Breast epithelium (tissue), 4 donors: ENCODE measurements at regions not wholly inside any gene's neighbourhood (a gene's known extent, or its start where the extent isn't known, plus 50 kb on each side); places are given as distances from the start of the nearest gene placed in this dataset.

Experiments
- DNase-seq, 2 donors: peaks; one replicate each; pipeline ENCODE4 v3.0.0-alpha.2; 2019; ENCODE audit warnings: low spot score in 2 of 2
- H3K27ac ChIP-seq, 2 donors: fragments of 200-600 bp; sonication (generic) in 1 of 2; one replicate each; pipeline ENCODE4 v1.5.1; 2016 to 2019; ENCODE audit warnings: mild to moderate bottlenecking in 1 of 2
- H3K27me3 ChIP-seq, 2 donors: fragments of 200-600 bp; sonication (generic) in 1 of 2; one replicate each; pipeline versions ENCODE4 v1.5.1 to v1.6.0; 2017 to 2019; ENCODE audit warnings: control low read depth in 1 of 2, mild to moderate bottlenecking in 1 of 2
- H3K36me3 ChIP-seq: fragments of 200-600 bp; one replicate; pipeline ENCODE4 v1.5.1; 2019
- H3K4me1 ChIP-seq, 2 donors: fragments of 200-600 bp; sonication (generic); one replicate each; pipeline ENCODE4 v1.5.1; 2016 to 2019; ENCODE audit warnings: control low read depth in 1 of 2
- H3K4me3 ChIP-seq, 3 donors: fragments of 200-600 bp; sonication (generic); 1 replicate in 2 of 3; 2 replicates in 1 of 3; pipeline ENCODE4 v1.5.1; 2016 to 2019; ENCODE audit warnings: mild to moderate bottlenecking in 3 of 3, moderate library complexity in 2 of 3
- H3K9me3 ChIP-seq, 2 donors: fragments of 200-600 bp; sonication (generic) in 1 of 2; one replicate each; pipeline ENCODE4 v1.5.1; 2016 to 2019; ENCODE audit warnings: control low read depth in 1 of 2
- POLR2A ChIP-seq: fragments of 450-650 bp; IDR thresholded peaks from one replicate; pipeline ENCODE4 v1.6.1; 2016; ENCODE audit warnings: antibody characterized with exemption, mild to moderate bottlenecking, moderate library complexity
- POLR2AphosphoS5 ChIP-seq, 3 donors: sonication (generic); formaldehyde crosslinking; IDR thresholded peaks; one replicate each; pipeline ENCODE4 v1.6.1; 2017; ENCODE audit warnings: antibody characterized with exemption in 3 of 3
- intact Hi-C: fragments of 100-400 bp; cut with DNase I; formaldehyde crosslinking; loops from one replicate; pipeline ENCODE4 v1.15.1; 2023; ENCODE audit warnings: low total_unique reads
- TF ChIP-seq, protein P1 (sequence below), 3 donors: fragments of 450-650 bp; IDR thresholded peaks; one replicate each; pipeline ENCODE4 v1.5.1; 2016 to 2017; ENCODE audit warnings: antibody characterized with exemption in 3 of 3, mild to moderate bottlenecking in 3 of 3, moderate library complexity in 3 of 3

DNA sequence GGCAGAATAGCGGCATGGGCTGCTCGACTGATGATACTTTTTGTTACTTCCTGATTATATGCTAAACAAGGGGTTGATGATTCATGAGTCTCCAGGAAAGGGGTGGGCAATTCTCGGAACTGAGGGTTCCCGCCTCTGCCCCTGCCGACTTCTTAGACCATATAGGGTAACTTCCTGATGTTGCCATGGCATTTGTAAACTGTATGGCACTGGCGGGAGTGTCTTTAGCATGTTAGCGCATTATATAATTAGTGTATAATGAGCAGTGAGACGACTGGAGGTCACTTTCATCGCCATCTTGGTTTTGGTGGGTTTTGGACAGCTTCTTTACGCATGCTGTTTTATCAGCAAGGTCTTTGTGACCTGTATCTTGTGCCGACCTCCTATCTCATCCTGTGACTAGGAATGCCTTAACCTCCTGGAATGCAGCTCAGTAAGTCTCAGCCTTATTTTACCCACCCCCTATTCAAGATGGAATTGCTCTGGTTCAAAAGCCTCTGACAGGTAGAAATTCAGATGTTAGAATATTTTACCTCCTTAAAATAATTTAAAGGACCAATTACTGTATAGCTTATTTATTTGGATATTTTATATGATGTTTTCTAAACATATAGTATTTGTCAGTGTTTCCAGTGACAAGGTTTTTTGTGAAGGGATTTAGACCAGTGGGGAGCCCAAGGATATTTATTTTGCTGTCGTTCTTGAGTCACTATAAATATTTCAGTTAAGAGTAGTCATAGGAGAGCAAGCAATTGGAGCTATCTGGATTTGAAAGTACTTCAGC, 90.1 kb upstream of the PIK3CG start:
- Histone ChIP-seq H3K9me3 (no peaks in the 10 kb centered on the region), H3K4me3 (no peak overlapping the region), H3K27ac (no peak overlapping the region), H3K4me1 (no peaks in the 10 kb centered on the region), H3K36me3 (no peaks in the 10 kb centered on the region), H3K27me3 (no peaks in the 10 kb centered on the region)
- intact Hi-C loops = no loop called here
- TF ChIP-seq POLR2AphosphoS5 (IDR thresholded peaks at IDR 0.05) (no peak), POLR2A (no peak)
- TF ChIP-seq, protein P1, sequence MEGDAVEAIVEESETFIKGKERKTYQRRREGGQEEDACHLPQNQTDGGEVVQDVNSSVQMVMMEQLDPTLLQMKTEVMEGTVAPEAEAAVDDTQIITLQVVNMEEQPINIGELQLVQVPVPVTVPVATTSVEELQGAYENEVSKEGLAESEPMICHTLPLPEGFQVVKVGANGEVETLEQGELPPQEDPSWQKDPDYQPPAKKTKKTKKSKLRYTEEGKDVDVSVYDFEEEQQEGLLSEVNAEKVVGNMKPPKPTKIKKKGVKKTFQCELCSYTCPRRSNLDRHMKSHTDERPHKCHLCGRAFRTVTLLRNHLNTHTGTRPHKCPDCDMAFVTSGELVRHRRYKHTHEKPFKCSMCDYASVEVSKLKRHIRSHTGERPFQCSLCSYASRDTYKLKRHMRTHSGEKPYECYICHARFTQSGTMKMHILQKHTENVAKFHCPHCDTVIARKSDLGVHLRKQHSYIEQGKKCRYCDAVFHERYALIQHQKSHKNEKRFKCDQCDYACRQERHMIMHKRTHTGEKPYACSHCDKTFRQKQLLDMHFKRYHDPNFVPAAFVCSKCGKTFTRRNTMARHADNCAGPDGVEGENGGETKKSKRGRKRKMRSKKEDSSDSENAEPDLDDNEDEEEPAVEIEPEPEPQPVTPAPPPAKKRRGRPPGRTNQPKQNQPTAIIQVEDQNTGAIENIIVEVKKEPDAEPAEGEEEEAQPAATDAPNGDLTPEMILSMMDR (IDR thresholded peaks at IDR 0.05) = no peak
- DNase-seq = no peak

DNA sequence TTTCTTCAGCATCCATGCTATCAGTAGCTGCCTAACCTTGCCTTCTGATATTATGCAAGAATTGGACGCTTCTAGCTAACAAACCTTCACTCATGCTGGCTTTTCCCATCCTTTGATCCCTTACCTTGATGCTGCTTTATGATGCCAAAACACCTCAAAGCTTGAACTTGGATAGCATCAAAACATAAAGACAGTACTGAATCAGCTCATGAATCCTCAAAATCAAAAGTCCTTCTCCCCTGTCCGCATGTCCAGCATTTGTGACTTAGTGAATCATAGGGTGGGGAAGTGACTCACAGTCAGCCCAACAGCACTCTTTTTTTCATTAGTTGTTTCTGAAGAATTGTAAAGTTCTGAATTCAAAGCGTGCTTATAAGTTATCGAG, 89.5 kb upstream of the PIK3CG start:
- no peak overlapping the region for H3K4me3 ChIP-seq
- intact Hi-C loops = no loop called here
- no peak overlapping the region for H3K27ac ChIP-seq

DNA sequence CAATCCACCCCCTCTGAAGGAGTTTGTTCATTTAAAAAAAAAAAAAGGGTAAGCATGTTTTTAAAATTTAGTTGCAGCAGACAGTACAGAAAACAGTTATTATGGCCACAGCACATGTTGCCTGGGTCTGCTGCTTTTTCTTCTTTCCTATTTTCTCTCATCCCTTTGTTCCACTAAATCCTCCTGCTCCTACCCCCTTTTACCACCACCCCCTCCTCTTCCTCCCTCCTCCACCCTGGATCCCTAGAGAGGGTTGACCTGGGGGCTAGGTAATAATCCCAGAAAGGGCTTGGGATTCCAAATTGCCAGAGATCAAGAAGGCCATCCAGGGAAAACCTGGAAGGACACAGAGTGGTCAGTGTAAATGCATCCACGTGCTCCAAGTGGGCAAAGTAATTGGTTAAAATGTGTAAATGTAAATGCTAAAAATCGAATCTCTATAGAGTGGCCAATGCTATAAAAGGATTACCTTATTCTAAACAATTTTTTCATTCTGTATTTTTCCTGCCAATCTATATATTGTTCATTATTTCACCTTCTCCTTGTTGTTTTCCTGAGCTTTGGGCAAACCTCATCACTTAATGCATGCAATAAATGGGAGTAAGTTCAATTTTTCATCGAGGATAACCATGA, 89.0 kb upstream of the PIK3CG start:
- no peak overlapping the region for H3K27ac ChIP-seq
- no peaks in the 10 kb centered on the region for H3K4me1 ChIP-seq
- intact Hi-C loops = no loop called here

More for the DNA sequence above, 89.5 kb upstream of the PIK3CG start:
- Histone ChIP-seq H3K4me1 (no peaks in the 10 kb centered on the region), H3K27me3 (no peaks in the 10 kb centered on the region), H3K9me3 (no peaks in the 10 kb centered on the region), H3K36me3 (no peaks in the 10 kb centered on the region)
- no peak for DNase-seq
- TF ChIP-seq POLR2A = no peak
- no peak for TF ChIP-seq POLR2AphosphoS5 (IDR thresholded peaks at IDR 0.05)
- TF ChIP-seq, protein P1 (IDR thresholded peaks at IDR 0.05) = no peak

DNA sequence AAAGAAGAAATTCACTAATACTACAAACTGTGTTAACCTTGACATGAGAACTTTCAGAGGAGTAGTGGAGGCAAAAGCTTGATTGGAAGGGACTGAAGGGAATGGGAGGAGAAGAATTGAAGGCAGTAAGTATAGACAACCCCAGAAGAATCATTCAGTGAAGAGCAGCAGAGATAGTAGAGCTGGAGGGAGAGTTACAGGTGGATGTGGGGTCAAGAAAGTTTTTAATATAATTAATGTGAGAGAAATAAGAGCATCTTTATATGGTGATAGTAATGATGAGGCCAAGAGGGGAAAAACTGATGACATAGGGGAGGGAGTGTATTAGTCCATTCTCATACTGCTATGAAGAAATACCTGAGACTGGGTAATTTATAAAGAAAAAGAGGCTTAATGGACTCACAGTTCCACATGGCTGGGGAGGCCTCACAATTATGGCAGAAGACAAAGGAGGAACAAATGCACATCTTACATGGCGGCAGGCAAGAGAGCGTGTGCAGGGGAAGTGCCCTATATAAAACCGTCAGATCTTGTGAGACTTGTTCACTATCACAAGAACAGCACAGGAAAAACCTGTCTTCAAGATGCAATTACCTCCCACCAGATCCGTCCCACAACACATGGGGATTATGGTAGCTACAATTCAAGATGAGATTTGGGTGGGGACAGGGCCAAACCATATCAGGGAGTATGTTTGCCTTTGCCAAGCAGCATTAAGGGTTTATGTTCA, 88.3 kb upstream of the PIK3CG start:
- intact Hi-C loops = no loop called here
- Histone ChIP-seq H3K4me1 (no peaks in the 10 kb centered on the region), H3K9me3 (no peaks in the 10 kb centered on the region), H3K27me3 (no peaks in the 10 kb centered on the region), H3K36me3 (no peaks in the 10 kb centered on the region), H3K4me3 (no peak overlapping the region), H3K27ac (no peak overlapping the region)
- TF ChIP-seq, protein P1 (IDR thresholded peaks at IDR 0.05) = no peak
- no peak for TF ChIP-seq POLR2AphosphoS5 (IDR thresholded peaks at IDR 0.05)
- no peak for TF ChIP-seq POLR2A
- no peak for DNase-seq

More for the DNA sequence above, 89.0 kb upstream of the PIK3CG start:
- Histone ChIP-seq H3K4me3 (no peak overlapping the region), H3K36me3 (no peaks in the 10 kb centered on the region), H3K9me3 (no peaks in the 10 kb centered on the region), H3K27me3 (no peaks in the 10 kb centered on the region)
- TF ChIP-seq POLR2AphosphoS5 (IDR thresholded peaks at IDR 0.05) (no peak), POLR2A (no peak)
- TF ChIP-seq, protein P1 (IDR thresholded peaks at IDR 0.05) = no peak
- no peak for DNase-seq
